IMR-90 (cell line): ENCODE measurements at regions not wholly inside any gene's neighbourhood (a gene's known extent, or its start where the extent isn't known, plus 50 kb on each side); places are given as distances from the start of the nearest gene placed in this dataset.

ENCODE experiments used
- ATAC-seq: fragments of 200-7000 bp; cut with Tn5 transposase; 2 replicates; pipeline ENCODE4 v1.9.1; 2020; ENCODE audit warnings: low read depth, mild to moderate bottlenecking, moderate library complexity
- BruUV-seq: library from RNA; stranded (reverse); fragments of 400-500 nt; replicated peaks from 2 replicates; lab custom pipeline; 2021; lab: Mats Ljungman, UMichigan
- CTCF ChIA-PET: fragments of 300-600 bp; formaldehyde crosslinking; extraction: SDS; loops from one replicate; lab custom pipeline; 2021; ENCODE audit warnings: antibody characterized with exemption; lab: Yijun Ruan, JAX
- POLR2A ChIA-PET: fragments of 300-600 bp; sonication (Branson Sonifier 250); formaldehyde crosslinking; loops from one replicate; lab custom pipeline; 2022; ENCODE audit warnings: antibody characterized with exemption; ENCODE audit not compliant: unreplicated experiment; lab: Charles Lee
- DNase-seq: peaks from one replicate; pipeline ENCODE4 v3.0.0; 2013
- H2AFZ ChIP-seq: replicated peaks from 2 replicates; pipeline ENCODE3; 2013; ENCODE audit warnings: low read length, mild to moderate bottlenecking; ENCODE audit not compliant: poor library complexity
- H2AK5ac ChIP-seq: 2 replicates; pipeline ENCODE4 v1.6.1; 2013; ENCODE audit warnings: low read depth, low read length, inconsistent platforms
- H2AK9ac ChIP-seq: replicated peaks from 2 replicates; pipeline ENCODE3; 2013; ENCODE audit warnings: mild to moderate bottlenecking, low read depth, low read length, moderate library complexity; ENCODE audit not compliant: poor library complexity
- H2BK120ac ChIP-seq: 2 replicates; pipeline ENCODE4 v1.6.1; 2013; ENCODE audit warnings: low read depth, low read length, inconsistent platforms
- H2BK15ac ChIP-seq: 3 replicates; pipeline ENCODE4 v1.6.1; 2013; ENCODE audit warnings: low read depth, low read length, inconsistent platforms
- H2BK20ac ChIP-seq: 2 replicates; pipeline ENCODE4 v1.6.1; 2013; ENCODE audit warnings: low read depth, mild to moderate bottlenecking, inconsistent platforms, low read length, moderate library complexity
- H2BK5ac ChIP-seq: 2 replicates; pipeline ENCODE4 v1.6.1; 2013; ENCODE audit warnings: mild to moderate bottlenecking, low read depth, low read length, inconsistent platforms; ENCODE audit not compliant: poor library complexity, severe bottlenecking
- H3K14ac ChIP-seq: replicated peaks from 2 replicates; pipeline ENCODE4 v1.6.1; 2013; ENCODE audit warnings: low read depth, low read length, inconsistent platforms
- H3K18ac ChIP-seq: 2 replicates; pipeline ENCODE4 v1.6.1; 2013; ENCODE audit warnings: low read depth, low read length, control low read depth
- H3K23ac ChIP-seq: 2 replicates; pipeline ENCODE4 v1.6.1; 2013; ENCODE audit warnings: low read depth, low read length, inconsistent platforms
- H3K27ac ChIP-seq: 2 replicates; pipeline ENCODE4 v1.5.1; 2013; ENCODE audit warnings: mild to moderate bottlenecking, control low read depth, low read length; ENCODE audit not compliant: insufficient read depth
- H3K27me3 ChIP-seq: 2 replicates; pipeline ENCODE4 v1.6.1; 2013; ENCODE audit warnings: low read length; ENCODE audit not compliant: control insufficient read depth, insufficient read depth
- H3K36me3 ChIP-seq: 2 replicates; pipeline ENCODE4 v1.6.1; 2013; ENCODE audit warnings: low read length, mixed read lengths; ENCODE audit not compliant: control insufficient read depth, insufficient read depth
- H3K4ac ChIP-seq: 2 replicates; pipeline ENCODE4 v1.6.1; 2013; ENCODE audit warnings: low read depth, low read length, inconsistent platforms
- H3K4me1 ChIP-seq: 2 replicates; pipeline ENCODE4 v1.6.1; 2013; ENCODE audit warnings: low read length, mixed read lengths; ENCODE audit not compliant: control insufficient read depth, insufficient read depth
- H3K4me2 ChIP-seq: 2 replicates; pipeline ENCODE4 v1.6.1; 2013; ENCODE audit warnings: low read depth, mild to moderate bottlenecking, control low read depth, low read length, moderate library complexity
- H3K4me3 ChIP-seq: 2 replicates; pipeline ENCODE4 v1.5.1; 2013; ENCODE audit warnings: low read depth, mild to moderate bottlenecking, control low read depth, low read length, moderate library complexity; ENCODE audit not compliant: insufficient read depth
- H3K56ac ChIP-seq: 2 replicates; pipeline ENCODE4 v1.6.1; 2013; ENCODE audit warnings: low read length, inconsistent platforms; ENCODE audit not compliant: insufficient read depth; ENCODE audit errors: extremely low read depth
- H3K79me1 ChIP-seq, 2 experiments: 2 replicates each; pipeline ENCODE4 v1.6.1; 2013; ENCODE audit warnings: low read length in 2 of 2, inconsistent platforms in 1 of 2, low read depth in 1 of 2
- H3K9ac ChIP-seq: 2 replicates; pipeline ENCODE4 v1.6.1; 2013; ENCODE audit warnings: low read depth, low read length, control low read depth
- H3K9me1 ChIP-seq: 2 replicates; pipeline ENCODE4 v1.6.1; 2013; ENCODE audit warnings: low read length, inconsistent platforms; ENCODE audit not compliant: insufficient read depth
- H3K9me3 ChIP-seq: 2 replicates; pipeline ENCODE4 v1.6.1; 2013; ENCODE audit warnings: low read length; ENCODE audit not compliant: control insufficient read depth, insufficient read depth
- H4K20me1 ChIP-seq: 2 replicates; pipeline ENCODE4 v1.6.1; 2013; ENCODE audit warnings: low read length, inconsistent platforms; ENCODE audit not compliant: insufficient read depth
- H4K5ac ChIP-seq: 2 replicates; pipeline ENCODE4 v1.6.1; 2013; ENCODE audit warnings: mild to moderate bottlenecking, low read depth, low read length, control low read depth
- H4K8ac ChIP-seq, 2 experiments: 2 replicates each; pipeline ENCODE4 v1.6.1; 2013; ENCODE audit warnings: low read depth in 2 of 2, low read length in 2 of 2, control low read depth in 1 of 2, inconsistent platforms in 1 of 2
- H4K91ac ChIP-seq: 2 replicates; pipeline ENCODE4 v1.6.1; 2013; ENCODE audit warnings: low read depth, low read length, inconsistent platforms; ENCODE audit not compliant: insufficient read depth
- CHD1 ChIP-seq: IDR thresholded peaks from 2 replicates; pipeline ENCODE4 v1.6.1; 2012; ENCODE audit warnings: low read depth, low read length, improper control_type of control experiment
- ELK1 ChIP-seq: fragments of 150-350 bp; IDR thresholded peaks from 2 replicates; pipeline ENCODE4 v1.6.1; 2016; ENCODE audit warnings: low read depth, mild to moderate bottlenecking, low read length, moderate library complexity, borderline replicate concordance
- MAFK ChIP-seq: IDR thresholded peaks from 2 replicates; pipeline ENCODE4 v1.6.1; 2012; ENCODE audit warnings: low read depth, low read length, improper control_type of control experiment
- MAZ ChIP-seq: IDR thresholded peaks from 2 replicates; pipeline ENCODE4 v1.6.1; 2012; ENCODE audit warnings: low read depth, mild to moderate bottlenecking, low read length, improper control_type of control experiment, moderate library complexity, borderline replicate concordance
- POLR2A ChIP-seq: IDR thresholded peaks from 2 replicates; pipeline ENCODE4 v1.6.1; 2012; ENCODE audit warnings: mild to moderate bottlenecking, low read depth, low read length
- RCOR1 ChIP-seq: IDR thresholded peaks from 2 replicates; pipeline ENCODE4 v1.6.1; 2012; ENCODE audit warnings: mild to moderate bottlenecking, low read length, improper control_type of control experiment; ENCODE audit not compliant: insufficient replicate concordance
- WGBS, 2 experiments: methylation state at CpG; one replicate each; pipeline versions ENCODE4 v1.1.5 to v1.1.7; 2013; ENCODE audit warnings: missing lambda C conversion rate in 2 of 2; ENCODE audit not compliant: insufficient read length in 1 of 2; ENCODE audit errors: extremely low coverage in 2 of 2; 5-methylcytosine and 5-hydroxymethylcytosine counted together
- dilution Hi-C: fragments of 300-500 bp; cut with HindIII; formaldehyde crosslinking; loops from one replicate; pipeline ENCODE4 v1.14.3; 2018; ENCODE audit warnings: low sequenced_read_pairs; ENCODE audit not compliant: unreplicated experiment
- in situ Hi-C: fragments of 300-500 bp; cut with MboI; formaldehyde crosslinking; loops from 3 replicates; pipeline ENCODE4 v1.14.3; 2019; ENCODE audit warnings: low sequenced_read_pairs, inconsistent platforms, mixed read lengths
- intact Hi-C: fragments of 100-400 bp; cut with micrococcal nuclease; formaldehyde crosslinking; loops from 2 replicates; pipeline ENCODE4 v1.10.0; 2022

- Histone ChIP-seq H3K9ac (no peak overlapping the region), H2AFZ (no peak overlapping the region), H3K18ac (no peak overlapping the region), H2BK120ac (no peak overlapping the region), H3K4me3 (no peak overlapping the region), H3K4me1 (peaks cover 3% of the 10 kb centered on the region; the same call in 1 of the 2 replicates), H2BK5ac (no peak overlapping the region), H4K5ac (no peak overlapping the region), H4K8ac (no peak overlapping the region), H3K36me3 (no peaks in the 10 kb centered on the region), H3K14ac (no peak overlapping the region), H2BK15ac (no peak overlapping the region), H3K79me1 (no peaks in the 10 kb centered on the region), H3K56ac (no peak overlapping the region), H2AK5ac (no peak overlapping the region), H2AK9ac (no peak overlapping the region), H3K23ac (no peak overlapping the region), H3K9me3 (no peaks in the 10 kb centered on the region), H3K4me2 (no peak overlapping the region), H4K91ac (no peak overlapping the region), H3K27ac (no peak overlapping the region), H3K4ac (no peak overlapping the region), H4K20me1 (no peaks in the 10 kb centered on the region), H3K27me3 (no peaks in the 10 kb centered on the region), H2BK20ac (no peak overlapping the region), H3K9me1 (no peaks in the 10 kb centered on the region)
- in situ Hi-C loops: no loop called here
- TF ChIP-seq ELK1 (no peak), MAZ (no peak), MAFK (no peak), POLR2A (no peak), CHD1 (no peak), RCOR1 (no peak)
- ATAC-seq (no peak), DNase-seq (no peak)
- ChIA-PET CTCF (interaction anchor here (0.7 kb wide), 1 partner anchor 13 kb away, joined by 4 read pairs; no protein-coding TSS in a partner anchor), POLR2A (no interaction called here)
- 100% methylated on average over 4 of the region's 6 CpGs; no CpG with 5 or more reads in 1 of the 2 experiments for WGBS, 2 experiments
- dilution Hi-C loops: no loop called here
- no TSS peak for BruUV-seq
- intact Hi-C loops: no loop called here
Measured at GRCh38 chr12:89857652-89858274, 149.1 kb upstream of the ATP2B1 start.
